Activated naive CD4-positive, alpha-beta T cell (primary cell): ENCODE measurements at regions not wholly inside any gene's neighbourhood (a gene's known extent, or its start where the extent isn't known, plus 50 kb on each side); places are given as distances from the start of the nearest gene placed in this dataset.
A peak's percentile ranks its signal among the peaks of the same experiment; 100 is the strongest.
"Not testable (repeated sequence)": the region's sequence is repeated elsewhere in the genome, so short reads cannot be mapped to it uniquely, and the experiment has no call there.

Experiments
- DNase-seq, 4 experiments: peaks; one replicate each; lab custom pipeline; 2025; lab: John Stamatoyannopoulos, UW

DNA sequence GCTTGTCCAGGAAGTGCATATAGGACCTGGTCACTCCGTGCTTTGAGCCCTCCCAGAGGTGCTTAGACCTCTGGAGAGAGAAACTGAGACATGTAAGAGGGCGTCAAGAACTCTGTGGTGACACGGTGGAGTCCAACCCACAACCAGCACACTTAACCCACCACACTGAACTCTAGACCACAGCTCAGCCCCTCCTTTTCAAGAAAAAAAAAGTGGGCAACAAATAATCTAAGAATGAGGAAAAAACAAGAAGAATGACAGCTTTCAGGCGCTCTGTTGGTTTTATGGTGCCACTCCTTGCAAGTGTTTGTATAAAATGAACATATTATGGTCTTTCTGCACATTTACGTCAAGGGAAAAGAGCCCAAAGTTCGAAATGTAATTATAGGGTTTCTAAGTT, 50.2 kb upstream of the SNAPC3 start:
- no peak for DNase-seq

DNA sequence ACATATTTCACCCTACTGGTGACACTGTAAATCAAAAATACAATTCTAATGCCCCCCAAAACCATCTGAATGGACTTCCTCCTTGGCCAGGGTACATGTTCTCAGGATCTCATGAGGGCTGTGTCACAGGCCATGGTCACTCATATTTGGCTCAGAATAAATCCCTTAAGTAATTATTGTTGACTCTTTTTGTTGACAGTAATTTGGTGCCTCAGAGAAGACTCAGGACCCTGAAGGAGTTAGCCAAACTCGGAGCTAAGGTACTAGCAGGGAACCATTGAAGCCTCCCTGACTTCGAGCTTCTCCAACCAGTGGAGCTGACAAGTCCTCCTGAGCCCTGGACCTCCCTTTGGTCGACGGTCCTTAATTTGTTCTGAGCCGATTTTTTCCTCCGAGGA, 51.2 kb upstream of the SNAPC3 start:
- no peak for DNase-seq

DNA sequence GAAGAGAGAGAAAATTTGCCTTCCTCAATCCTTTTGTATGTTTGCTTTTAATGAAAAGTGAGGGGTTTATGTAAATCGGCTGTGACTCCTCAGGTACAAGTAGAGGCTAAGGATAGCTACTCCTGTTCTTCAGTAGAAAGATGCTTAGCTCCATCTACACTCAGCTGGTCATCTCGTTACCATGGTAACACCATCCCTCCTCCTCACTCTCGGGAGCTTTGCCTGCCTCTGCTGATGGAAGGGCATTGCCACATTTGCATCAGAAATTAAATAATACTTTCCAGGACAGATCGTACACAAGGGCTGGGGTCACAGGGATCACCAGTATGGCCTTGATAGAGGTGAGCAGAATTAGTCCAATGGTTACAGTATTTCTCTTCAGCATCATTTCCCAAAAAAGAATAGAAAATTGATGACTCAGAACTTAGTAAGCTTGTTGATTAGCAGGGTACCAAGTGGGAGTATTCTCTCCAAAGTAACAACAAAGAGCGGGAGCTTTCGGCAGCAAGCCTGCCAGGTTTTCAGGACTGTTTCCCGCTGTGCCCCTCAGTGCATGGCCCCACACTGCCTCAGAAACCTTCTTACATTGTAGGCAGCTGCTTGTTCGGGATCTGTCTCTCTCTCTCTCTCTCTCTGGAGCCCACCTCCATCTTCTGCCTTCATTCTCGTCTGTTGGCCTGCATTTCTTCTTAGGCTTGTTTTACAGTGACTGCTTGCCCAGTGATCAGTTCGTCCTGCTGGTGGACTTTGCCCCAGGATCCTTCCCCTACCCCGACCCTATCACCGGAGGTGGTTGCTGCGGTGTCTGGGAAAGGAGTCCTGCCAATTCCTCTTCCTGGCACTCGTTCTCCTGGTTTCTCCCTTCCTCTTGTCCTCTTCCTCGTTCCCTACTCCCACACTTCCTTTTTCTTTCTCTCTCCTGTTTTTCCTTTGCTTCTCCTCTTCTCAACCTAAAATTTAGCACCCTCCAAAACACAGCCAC, 51.9 kb upstream of the SNAPC3 start:
- DNase-seq = no peak

DNA sequence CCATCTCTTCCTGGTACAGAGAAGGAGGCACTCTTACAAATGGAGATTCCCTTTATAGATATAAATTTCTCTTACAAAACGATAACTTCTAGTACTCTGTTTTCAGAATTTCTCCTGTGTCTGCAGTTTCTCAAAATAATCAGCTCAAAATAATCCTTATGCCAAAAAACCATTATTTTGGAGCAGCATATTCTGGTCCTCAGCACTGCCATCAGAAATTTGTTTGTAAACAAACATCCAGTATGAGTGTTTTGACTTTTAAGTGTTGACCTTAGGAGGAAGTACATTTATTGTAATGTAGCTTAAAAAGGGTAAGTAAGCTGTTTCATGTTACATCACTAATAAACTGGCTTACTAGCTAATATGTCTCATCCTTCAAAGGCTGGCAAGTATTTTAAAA, 52.8 kb upstream of the SNAPC3 start:
- DNase-seq = no peak

DNA sequence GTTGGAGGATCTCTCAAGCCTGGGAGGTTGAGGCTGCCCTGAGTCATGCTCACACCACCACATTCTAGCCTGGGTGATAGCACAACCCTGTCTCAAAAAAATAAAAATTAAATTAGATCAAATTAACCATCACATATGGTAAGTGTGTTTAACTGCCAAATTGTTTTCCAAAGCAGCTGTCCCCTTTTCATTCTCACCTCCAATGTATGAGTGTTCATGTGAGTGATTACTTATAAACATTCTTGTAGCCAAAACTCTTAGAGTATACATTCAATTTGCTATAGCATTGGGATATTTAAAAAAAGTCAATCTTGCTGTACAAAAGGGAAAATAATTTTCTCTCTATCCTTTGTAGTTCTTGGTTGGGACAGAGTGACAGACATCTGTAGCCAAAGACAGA, 53.4 kb upstream of the SNAPC3 start:
- DNase-seq = no peak

DNA sequence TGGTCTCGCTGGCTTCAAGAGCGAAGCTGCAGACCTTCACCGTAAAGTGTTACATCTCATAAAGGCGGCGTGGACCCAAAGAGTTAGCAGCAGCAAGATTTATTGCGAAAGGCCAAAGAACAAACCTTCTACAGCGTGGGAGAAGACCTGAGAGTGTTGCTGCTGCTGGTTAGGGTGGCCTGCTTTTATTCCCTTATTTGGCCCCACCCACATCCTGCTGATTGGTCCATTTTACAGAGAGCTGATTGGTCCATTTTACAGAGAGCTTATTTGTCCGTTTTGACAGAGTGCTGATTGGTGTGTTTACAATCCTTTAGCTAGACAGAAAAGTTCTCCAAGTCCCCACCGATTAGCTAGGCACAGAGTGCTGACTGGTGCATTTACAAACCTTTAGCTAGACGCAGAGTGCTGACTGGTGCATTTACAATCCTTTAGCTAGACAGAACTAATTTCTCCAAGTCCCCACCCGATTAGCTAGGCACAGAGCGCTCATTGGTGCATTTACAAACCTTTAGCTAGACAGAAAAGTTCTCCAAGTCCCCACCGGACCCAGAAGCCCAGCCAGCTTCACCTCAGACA, 57.6 kb upstream of the SNAPC3 start:
- DNase-seq = not testable (repeated sequence)

DNA sequence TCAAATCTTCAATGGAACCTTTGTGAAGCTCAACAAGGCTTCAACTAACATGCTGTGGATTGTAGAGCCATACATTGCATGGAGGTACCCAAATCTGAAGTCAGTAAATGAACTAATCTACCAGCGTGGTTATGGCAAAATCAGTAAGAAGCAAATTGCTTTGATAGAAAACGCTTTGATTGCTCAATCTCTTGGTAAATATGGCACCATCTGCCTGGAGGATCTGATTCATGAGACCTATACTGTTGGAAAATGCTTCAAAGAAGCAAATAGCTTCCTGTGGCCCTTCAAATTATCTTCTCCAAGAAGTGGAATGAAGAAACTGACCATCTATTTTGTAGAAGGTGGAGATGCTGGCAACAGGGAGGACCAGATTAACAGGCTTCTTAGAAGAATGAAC, 54.7 kb upstream of the TTC39B start:
- DNase-seq = no peak

DNA sequence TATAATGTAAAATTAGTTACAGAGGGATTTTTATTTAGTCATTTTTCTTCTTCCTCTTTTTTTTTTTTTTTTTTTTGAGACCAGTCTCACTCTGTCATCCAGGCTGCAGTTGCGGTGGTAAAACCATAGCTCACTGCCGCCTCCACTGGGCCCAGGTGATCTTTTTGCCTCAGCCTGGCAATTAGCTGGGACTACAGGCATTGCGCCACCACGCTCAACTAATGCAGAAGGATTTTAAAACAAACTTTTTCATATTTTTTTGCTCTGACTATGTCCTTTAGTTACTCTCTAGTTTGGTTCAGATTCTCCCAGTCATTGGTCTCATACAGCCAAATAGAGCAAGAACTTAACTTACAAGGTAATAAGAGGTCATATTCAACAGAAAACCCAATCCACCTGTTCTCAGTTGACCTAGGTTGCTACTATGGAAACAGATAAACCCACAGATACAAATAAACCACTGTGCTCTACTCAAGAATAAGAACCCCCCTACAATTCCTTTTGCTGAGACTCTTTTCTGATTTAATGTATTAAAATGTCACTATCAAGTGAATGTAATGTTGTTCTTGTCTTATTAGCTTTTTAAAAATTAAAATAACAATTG, 50.1 kb upstream of the TTC39B start:
- DNase-seq = peak in 2 of 4 experiments; percentile 5 to 12
